IMR-90 (cell line): ENCODE measurements at regions not wholly inside any gene's neighbourhood (a gene's known extent, or its start where the extent isn't known, plus 50 kb on each side); places are given as distances from the start of the nearest gene placed in this dataset.

Experiments used
- ATAC-seq: fragments of 200-7000 bp; cut with Tn5 transposase; 2 replicates; pipeline ENCODE4 v1.9.1; 2020; ENCODE audit warnings: low read depth, mild to moderate bottlenecking, moderate library complexity
- BruUV-seq: library from RNA; stranded (reverse); fragments of 400-500 nt; replicated peaks from 2 replicates; lab custom pipeline; 2021; lab: Mats Ljungman, UMichigan
- CTCF ChIA-PET: fragments of 300-600 bp; formaldehyde crosslinking; extraction: SDS; loops from one replicate; lab custom pipeline; 2021; ENCODE audit warnings: antibody characterized with exemption; lab: Yijun Ruan, JAX
- POLR2A ChIA-PET: fragments of 300-600 bp; sonication (Branson Sonifier 250); formaldehyde crosslinking; loops from one replicate; lab custom pipeline; 2022; ENCODE audit warnings: antibody characterized with exemption; ENCODE audit not compliant: unreplicated experiment; lab: Charles Lee
- DNase-seq: peaks from one replicate; pipeline ENCODE4 v3.0.0; 2013
- H2AFZ ChIP-seq: replicated peaks from 2 replicates; pipeline ENCODE3; 2013; ENCODE audit warnings: low read length, mild to moderate bottlenecking; ENCODE audit not compliant: poor library complexity
- H2AK5ac ChIP-seq: 2 replicates; pipeline ENCODE4 v1.6.1; 2013; ENCODE audit warnings: low read depth, low read length, inconsistent platforms
- H2AK9ac ChIP-seq: replicated peaks from 2 replicates; pipeline ENCODE3; 2013; ENCODE audit warnings: mild to moderate bottlenecking, low read depth, low read length, moderate library complexity; ENCODE audit not compliant: poor library complexity
- H2BK120ac ChIP-seq: 2 replicates; pipeline ENCODE4 v1.6.1; 2013; ENCODE audit warnings: low read depth, low read length, inconsistent platforms
- H2BK15ac ChIP-seq: 3 replicates; pipeline ENCODE4 v1.6.1; 2013; ENCODE audit warnings: low read depth, low read length, inconsistent platforms
- H2BK20ac ChIP-seq: 2 replicates; pipeline ENCODE4 v1.6.1; 2013; ENCODE audit warnings: low read depth, mild to moderate bottlenecking, inconsistent platforms, low read length, moderate library complexity
- H2BK5ac ChIP-seq: 2 replicates; pipeline ENCODE4 v1.6.1; 2013; ENCODE audit warnings: mild to moderate bottlenecking, low read depth, low read length, inconsistent platforms; ENCODE audit not compliant: poor library complexity, severe bottlenecking
- H3K14ac ChIP-seq: replicated peaks from 2 replicates; pipeline ENCODE4 v1.6.1; 2013; ENCODE audit warnings: low read depth, low read length, inconsistent platforms
- H3K18ac ChIP-seq: 2 replicates; pipeline ENCODE4 v1.6.1; 2013; ENCODE audit warnings: low read depth, low read length, control low read depth
- H3K23ac ChIP-seq: 2 replicates; pipeline ENCODE4 v1.6.1; 2013; ENCODE audit warnings: low read depth, low read length, inconsistent platforms
- H3K27ac ChIP-seq: 2 replicates; pipeline ENCODE4 v1.5.1; 2013; ENCODE audit warnings: mild to moderate bottlenecking, control low read depth, low read length; ENCODE audit not compliant: insufficient read depth
- H3K27me3 ChIP-seq: 2 replicates; pipeline ENCODE4 v1.6.1; 2013; ENCODE audit warnings: low read length; ENCODE audit not compliant: control insufficient read depth, insufficient read depth
- H3K36me3 ChIP-seq: 2 replicates; pipeline ENCODE4 v1.6.1; 2013; ENCODE audit warnings: low read length, mixed read lengths; ENCODE audit not compliant: control insufficient read depth, insufficient read depth
- H3K4ac ChIP-seq: 2 replicates; pipeline ENCODE4 v1.6.1; 2013; ENCODE audit warnings: low read depth, low read length, inconsistent platforms
- H3K4me1 ChIP-seq: 2 replicates; pipeline ENCODE4 v1.6.1; 2013; ENCODE audit warnings: low read length, mixed read lengths; ENCODE audit not compliant: control insufficient read depth, insufficient read depth
- H3K4me2 ChIP-seq: 2 replicates; pipeline ENCODE4 v1.6.1; 2013; ENCODE audit warnings: low read depth, mild to moderate bottlenecking, control low read depth, low read length, moderate library complexity
- H3K4me3 ChIP-seq: 2 replicates; pipeline ENCODE4 v1.5.1; 2013; ENCODE audit warnings: low read depth, mild to moderate bottlenecking, control low read depth, low read length, moderate library complexity; ENCODE audit not compliant: insufficient read depth
- H3K56ac ChIP-seq: 2 replicates; pipeline ENCODE4 v1.6.1; 2013; ENCODE audit warnings: low read length, inconsistent platforms; ENCODE audit not compliant: insufficient read depth; ENCODE audit errors: extremely low read depth
- H3K79me1 ChIP-seq, 2 experiments: 2 replicates each; pipeline ENCODE4 v1.6.1; 2013; ENCODE audit warnings: low read length in 2 of 2, inconsistent platforms in 1 of 2, low read depth in 1 of 2
- H3K9ac ChIP-seq: 2 replicates; pipeline ENCODE4 v1.6.1; 2013; ENCODE audit warnings: low read depth, low read length, control low read depth
- H3K9me1 ChIP-seq: 2 replicates; pipeline ENCODE4 v1.6.1; 2013; ENCODE audit warnings: low read length, inconsistent platforms; ENCODE audit not compliant: insufficient read depth
- H3K9me3 ChIP-seq: 2 replicates; pipeline ENCODE4 v1.6.1; 2013; ENCODE audit warnings: low read length; ENCODE audit not compliant: control insufficient read depth, insufficient read depth
- H4K20me1 ChIP-seq: 2 replicates; pipeline ENCODE4 v1.6.1; 2013; ENCODE audit warnings: low read length, inconsistent platforms; ENCODE audit not compliant: insufficient read depth
- H4K5ac ChIP-seq: 2 replicates; pipeline ENCODE4 v1.6.1; 2013; ENCODE audit warnings: mild to moderate bottlenecking, low read depth, low read length, control low read depth
- H4K8ac ChIP-seq, 2 experiments: 2 replicates each; pipeline ENCODE4 v1.6.1; 2013; ENCODE audit warnings: low read depth in 2 of 2, low read length in 2 of 2, control low read depth in 1 of 2, inconsistent platforms in 1 of 2
- H4K91ac ChIP-seq: 2 replicates; pipeline ENCODE4 v1.6.1; 2013; ENCODE audit warnings: low read depth, low read length, inconsistent platforms; ENCODE audit not compliant: insufficient read depth
- BHLHE40 ChIP-seq: fragments of 150-350 bp; IDR thresholded peaks from 2 replicates; pipeline ENCODE4 v1.6.1; 2016; ENCODE audit warnings: mild to moderate bottlenecking, low read depth, low read length
- CEBPB ChIP-seq: IDR thresholded peaks from 2 replicates; pipeline ENCODE4 v1.6.1; 2012; ENCODE audit warnings: low read depth, low read length, improper control_type of control experiment
- CHD1 ChIP-seq: IDR thresholded peaks from 2 replicates; pipeline ENCODE4 v1.6.1; 2012; ENCODE audit warnings: low read depth, low read length, improper control_type of control experiment
- CTCF ChIP-seq: conservative IDR thresholded peaks from 2 replicates; pipeline ENCODE4 v1.5.1; 2012; ENCODE audit warnings: mild to moderate bottlenecking, low read depth, low read length, improper control_type of control experiment
- ELK1 ChIP-seq: fragments of 150-350 bp; IDR thresholded peaks from 2 replicates; pipeline ENCODE4 v1.6.1; 2016; ENCODE audit warnings: low read depth, mild to moderate bottlenecking, low read length, moderate library complexity, borderline replicate concordance
- FOS ChIP-seq: fragments of 150-350 bp; IDR thresholded peaks from 2 replicates; pipeline ENCODE4 v1.6.1; 2016; ENCODE audit warnings: low read depth, low read length
- MAFK ChIP-seq: IDR thresholded peaks from 2 replicates; pipeline ENCODE4 v1.6.1; 2012; ENCODE audit warnings: low read depth, low read length, improper control_type of control experiment
- MAZ ChIP-seq: IDR thresholded peaks from 2 replicates; pipeline ENCODE4 v1.6.1; 2012; ENCODE audit warnings: low read depth, mild to moderate bottlenecking, low read length, improper control_type of control experiment, moderate library complexity, borderline replicate concordance
- MXI1 ChIP-seq: IDR thresholded peaks from 2 replicates; pipeline ENCODE4 v1.6.1; 2012; ENCODE audit warnings: low read depth, mild to moderate bottlenecking, low read length, moderate library complexity, borderline replicate concordance
- NFE2L2 ChIP-seq: fragments of 150-350 bp; IDR thresholded peaks from 2 replicates; pipeline ENCODE4 v1.6.1; 2016; ENCODE audit warnings: low read depth, mild to moderate bottlenecking, low read length
- POLR2A ChIP-seq: IDR thresholded peaks from 2 replicates; pipeline ENCODE4 v1.6.1; 2012; ENCODE audit warnings: mild to moderate bottlenecking, low read depth, low read length
- RAD21 ChIP-seq: IDR thresholded peaks from 2 replicates; pipeline ENCODE4 v1.6.1; 2012; ENCODE audit warnings: low read length, improper control_type of control experiment
- RCOR1 ChIP-seq: IDR thresholded peaks from 2 replicates; pipeline ENCODE4 v1.6.1; 2012; ENCODE audit warnings: mild to moderate bottlenecking, low read length, improper control_type of control experiment; ENCODE audit not compliant: insufficient replicate concordance
- RFX5 ChIP-seq: IDR thresholded peaks from 2 replicates; pipeline ENCODE4 v1.8.0; 2012; ENCODE audit warnings: low read depth, mild to moderate bottlenecking, low read length, moderate library complexity
- SMC3 ChIP-seq: fragments of 150-350 bp; IDR thresholded peaks from 2 replicates; pipeline ENCODE4 v1.6.1; 2016; ENCODE audit warnings: low read depth, mild to moderate bottlenecking, antibody characterized with exemption, low read length, moderate library complexity
- USF2 ChIP-seq: fragments of 150-350 bp; IDR thresholded peaks from 2 replicates; pipeline ENCODE4 v1.6.1; 2017; ENCODE audit warnings: mild to moderate bottlenecking, antibody characterized with exemption, low read length, low read depth
- WGBS, 2 experiments: methylation state at CpG; one replicate each; pipeline versions ENCODE4 v1.1.5 to v1.1.7; 2013; ENCODE audit warnings: missing lambda C conversion rate in 2 of 2; ENCODE audit not compliant: insufficient read length in 1 of 2; ENCODE audit errors: extremely low coverage in 2 of 2; 5-methylcytosine and 5-hydroxymethylcytosine counted together
- dilution Hi-C: fragments of 300-500 bp; cut with HindIII; formaldehyde crosslinking; loops from one replicate; pipeline ENCODE4 v1.14.3; 2018; ENCODE audit warnings: low sequenced_read_pairs; ENCODE audit not compliant: unreplicated experiment
- in situ Hi-C: fragments of 300-500 bp; cut with MboI; formaldehyde crosslinking; loops from 3 replicates; pipeline ENCODE4 v1.14.3; 2019; ENCODE audit warnings: low sequenced_read_pairs, inconsistent platforms, mixed read lengths
- intact Hi-C: fragments of 100-400 bp; cut with micrococcal nuclease; formaldehyde crosslinking; loops from 2 replicates; pipeline ENCODE4 v1.10.0; 2022

GRCh38 chr7:79646278-79646677 lies 192.8 kb upstream of the MAGI2 start:
- H4K8ac ChIP-seq: no peak overlapping the region
- no peaks in the 10 kb centered on the region for H3K9me3 ChIP-seq
- H4K91ac ChIP-seq: no peak overlapping the region
- no peak overlapping the region for H3K56ac ChIP-seq
- H4K5ac ChIP-seq: no peak overlapping the region
- H3K9me1 ChIP-seq: no peaks in the 10 kb centered on the region
- H3K4me1 ChIP-seq: no peaks in the 10 kb centered on the region; the same call in 1 of the 2 replicates
- H3K14ac ChIP-seq: no peak overlapping the region
- H2AFZ ChIP-seq: no peak overlapping the region
- H2AK5ac ChIP-seq: no peak overlapping the region
- no peaks in the 10 kb centered on the region for H3K36me3 ChIP-seq
- WGBS, 2 experiments: no CpG with 5 or more reads among the region's 4 CpGs
- no peaks in the 10 kb centered on the region for H4K20me1 ChIP-seq
- no peak overlapping the region for H2BK5ac ChIP-seq
- no peak overlapping the region for H3K27ac ChIP-seq
- no peak overlapping the region for H2BK20ac ChIP-seq
- H3K23ac ChIP-seq: no peak overlapping the region
- H3K18ac ChIP-seq: no peak overlapping the region
- H3K4me2 ChIP-seq: no peak overlapping the region
- H3K9ac ChIP-seq: no peak overlapping the region
- DNase-seq (no peak), ATAC-seq (no peak)
- H2AK9ac ChIP-seq: no peak overlapping the region
- dilution Hi-C loops (no loop called here), in situ Hi-C loops (no loop called here), intact Hi-C loops (no loop called here)
- H2BK15ac ChIP-seq: no peak overlapping the region
- no peaks in the 10 kb centered on the region for H3K27me3 ChIP-seq
- TF ChIP-seq CHD1 (no peak), MAFK (no peak), BHLHE40 (no peak), SMC3 (no peak), MAZ (no peak), POLR2A (no peak), RFX5 (no peak), CEBPB (no peak), FOS (no peak), RAD21 (no peak), MXI1 (no peak), CTCF (no peak), ELK1 (no peak), RCOR1 (no peak), NFE2L2 (no peak), USF2 (no peak)
- H3K4ac ChIP-seq: no peak overlapping the region
- no peaks in the 10 kb centered on the region for H3K79me1 ChIP-seq
- POLR2A ChIA-PET: no interaction called here
- no TSS peak for BruUV-seq
- H3K4me3 ChIP-seq: no peak overlapping the region
- CTCF ChIA-PET: no interaction called here
- H2BK120ac ChIP-seq: no peak overlapping the region
